Naive thymus-derived CD4-positive, alpha-beta T cell (primary cell): ENCODE measurements at regions not wholly inside any gene's neighbourhood (a gene's known extent, or its start where the extent isn't known, plus 50 kb on each side); places are given as distances from the start of the nearest gene placed in this dataset.

Experiments used
- ATAC-seq: fragments of 150-1000 bp; cut with Tn5 transposase; 2 replicates; pipeline ENCODE4 v1.10.0; 2021; ENCODE audit warnings: mild to moderate bottlenecking, moderate library complexity
- CTCF ChIA-PET: fragments of 350-600 bp; sonication (Branson Sonifier 250); formaldehyde crosslinking; loops from one replicate; lab custom pipeline; 2021; ENCODE audit warnings: antibody characterized with exemption; lab: Charles Lee
- POLR2A ChIA-PET: fragments of 350-600 bp; sonication (Branson Sonifier 250); formaldehyde crosslinking; loops from one replicate; lab custom pipeline; 2021; ENCODE audit warnings: antibody characterized with exemption, inconsistent platforms; lab: Charles Lee
- DNase-seq, 9 donors: peaks; one replicate each; pipeline versions ENCODE4 v3.0.0 to v3.0.0-alpha.2; 2020 to 2022; ENCODE audit warnings: mixed read lengths in 1 of 9
- H3K27ac ChIP-seq: one replicate; pipeline ENCODE4 v1.7.0; 2013; ENCODE audit warnings: mild to moderate bottlenecking, low read depth, low read length, moderate library complexity
- H3K27me3 ChIP-seq, 2 donors: one replicate each; pipeline ENCODE4 v1.7.0; 2013; ENCODE audit warnings: low read length in 2 of 2, mild to moderate bottlenecking in 2 of 2, moderate library complexity in 2 of 2; ENCODE audit not compliant: control insufficient read depth in 2 of 2, insufficient read depth in 2 of 2
- H3K36me3 ChIP-seq, 3 experiments: 1 replicate in 2 of 3; 2 replicates in 1 of 3; pipeline ENCODE4 v1.7.0; 2013; ENCODE audit warnings: low read length in 3 of 3, mild to moderate bottlenecking in 3 of 3, moderate library complexity in 1 of 3; ENCODE audit not compliant: insufficient read depth in 3 of 3, control insufficient read depth in 2 of 3
- H3K4me1 ChIP-seq, 2 donors: one replicate each; pipeline ENCODE4 v1.7.0; 2013; ENCODE audit warnings: low read length in 2 of 2, mild to moderate bottlenecking in 2 of 2, moderate library complexity in 1 of 2; ENCODE audit not compliant: control insufficient read depth in 2 of 2, insufficient read depth in 2 of 2
- H3K4me3 ChIP-seq: 2 replicates; pipeline ENCODE4 v1.7.0; 2013; ENCODE audit warnings: mild to moderate bottlenecking, low read length
- H3K9me3 ChIP-seq, 3 experiments: 1 replicate in 2 of 3; 2 replicates in 1 of 3; pipeline ENCODE4 v1.7.0; 2013; ENCODE audit warnings: low read length in 3 of 3; ENCODE audit not compliant: control insufficient read depth in 2 of 3
- H3K27ac Mint-ChIP-seq, 9 donors: one replicate each; pipeline ENCODE4 v1.8.0; 2020 to 2022; ENCODE audit warnings: mixed read lengths in 9 of 9, mild to moderate bottlenecking in 8 of 9, moderate library complexity in 5 of 9, inconsistent platforms in 2 of 9
- H3K27me3 Mint-ChIP-seq, 5 donors: one replicate each; pipeline ENCODE4 v1.8.0; 2021 to 2022; ENCODE audit warnings: mixed read lengths in 5 of 5, mild to moderate bottlenecking in 1 of 5
- H3K36me3 Mint-ChIP-seq, 5 donors: one replicate each; pipeline ENCODE4 v1.8.0; 2020 to 2022; ENCODE audit warnings: mixed read lengths in 5 of 5, mild to moderate bottlenecking in 3 of 5, inconsistent platforms in 1 of 5
- H3K4me1 Mint-ChIP-seq, 7 donors: one replicate each; pipeline ENCODE4 v1.8.0; 2020 to 2022; ENCODE audit warnings: mixed read lengths in 7 of 7, mild to moderate bottlenecking in 3 of 7, inconsistent platforms in 1 of 7
- H3K4me3 Mint-ChIP-seq, 10 donors: one replicate each; pipeline ENCODE4 v1.8.0; 2020 to 2022; ENCODE audit warnings: mild to moderate bottlenecking in 10 of 10, mixed read lengths in 10 of 10, moderate library complexity in 6 of 10, inconsistent platforms in 2 of 10
- H3K9me3 Mint-ChIP-seq, 11 donors: one replicate each; pipeline ENCODE4 v1.8.0; 2020 to 2022; ENCODE audit warnings: mixed read lengths in 11 of 11, mild to moderate bottlenecking in 4 of 11, inconsistent platforms in 1 of 11, moderate library complexity in 1 of 11
- intact Hi-C, 2 donors: fragments of 100-400 bp; cut with micrococcal nuclease; formaldehyde crosslinking; loops; one replicate each; pipeline ENCODE4 v1.15.1; 2023

GRCh38 chr4:141783770-141784169 is 147.4 kb downstream of the IL15 start:
- POLR2A ChIA-PET: no interaction called here
- Mint-ChIP-seq H3K9me3 (no peaks in the 10 kb centered on the region), H3K27me3 (peaks cover 0 to 7% (median 3%) of the 10 kb centered on the region in 5 donors), H3K4me1 (no peaks in the 10 kb centered on the region), H3K36me3 (no peaks in the 10 kb centered on the region), H3K4me3 (no peak overlapping the region), H3K27ac (no peak overlapping the region)
- H3K4me3 ChIP-seq: no peak overlapping the region
- no peaks in the 10 kb centered on the region for H3K9me3 ChIP-seq
- DNase-seq: no peak
- no peaks in the 10 kb centered on the region for H3K4me1 ChIP-seq
- no peaks in the 10 kb centered on the region for H3K36me3 ChIP-seq
- intact Hi-C loops: no loop called here
- no peak for ATAC-seq
- H3K27ac ChIP-seq: no peak overlapping the region
- H3K27me3 ChIP-seq: no peaks in the 10 kb centered on the region
- CTCF ChIA-PET: no interaction called here

GRCh38 chr4:141786946-141787345 is 150.6 kb downstream of the IL15 start:
- no peaks in the 10 kb centered on the region for H3K9me3 Mint-ChIP-seq
- peaks cover 0 to 10% (median 8%) of the 10 kb centered on the region in 5 donors for H3K27me3 Mint-ChIP-seq
- H3K4me1 ChIP-seq: no peaks in the 10 kb centered on the region
- ATAC-seq (no peak), DNase-seq (no peak)
- no peak overlapping the region for H3K27ac ChIP-seq
- POLR2A ChIA-PET: no interaction called here
- CTCF ChIA-PET: no interaction called here
- H3K4me3 ChIP-seq: no peak overlapping the region
- no peaks in the 10 kb centered on the region for H3K27me3 ChIP-seq
- intact Hi-C loops: no loop called here
- no peaks in the 10 kb centered on the region for H3K36me3 ChIP-seq
- H3K4me1 Mint-ChIP-seq: no peaks in the 10 kb centered on the region
- H3K27ac Mint-ChIP-seq: no peak overlapping the region
- no peaks in the 10 kb centered on the region for H3K36me3 Mint-ChIP-seq
- H3K4me3 Mint-ChIP-seq: no peak overlapping the region
- H3K9me3 ChIP-seq: no peaks in the 10 kb centered on the region

- ChIA-PET POLR2A (no interaction called here), CTCF (no interaction called here)
- Histone ChIP-seq H3K4me1 (no peaks in the 10 kb centered on the region), H3K36me3 (no peaks in the 10 kb centered on the region), H3K27ac (no peak overlapping the region), H3K9me3 (no peaks in the 10 kb centered on the region), H3K27me3 (no peaks in the 10 kb centered on the region), H3K4me3 (no peak overlapping the region)
- H3K4me1 Mint-ChIP-seq: no peaks in the 10 kb centered on the region
- H3K27ac Mint-ChIP-seq: no peak overlapping the region
- DNase-seq: no peak
- no peak overlapping the region for H3K4me3 Mint-ChIP-seq
- no peaks in the 10 kb centered on the region for H3K9me3 Mint-ChIP-seq
- no peaks in the 10 kb centered on the region for H3K36me3 Mint-ChIP-seq
- intact Hi-C loops: no loop called here
- ATAC-seq: no peak
- peaks cover 0 to 10% (median 8%) of the 10 kb centered on the region in 5 donors for H3K27me3 Mint-ChIP-seq
These were observed 152.0 kb downstream of the IL15 start for GRCh38 chr4:141788169-141788915.

GRCh38 chr4:141789716-141790115 is 153.3 kb downstream of the IL15 start:
- Mint-ChIP-seq H3K4me3 (no peak overlapping the region), H3K36me3 (no peaks in the 10 kb centered on the region), H3K4me1 (no peaks in the 10 kb centered on the region), H3K27ac (no peak overlapping the region), H3K9me3 (no peaks in the 10 kb centered on the region), H3K27me3 (peaks cover 0 to 10% (median 8%) of the 10 kb centered on the region in 5 donors)
- H3K36me3 ChIP-seq: no peaks in the 10 kb centered on the region
- ChIA-PET POLR2A (no interaction called here), CTCF (no interaction called here)
- DNase-seq (no peak), ATAC-seq (no peak)
- H3K27ac ChIP-seq: no peak overlapping the region
- no peaks in the 10 kb centered on the region for H3K27me3 ChIP-seq
- H3K4me3 ChIP-seq: no peak overlapping the region
- no peaks in the 10 kb centered on the region for H3K9me3 ChIP-seq
- intact Hi-C loops: no loop called here
- H3K4me1 ChIP-seq: no peaks in the 10 kb centered on the region

- Histone ChIP-seq H3K9me3 (no peaks in the 10 kb centered on the region), H3K4me3 (no peak overlapping the region), H3K27ac (no peak overlapping the region), H3K27me3 (no peaks in the 10 kb centered on the region), H3K36me3 (no peaks in the 10 kb centered on the region), H3K4me1 (no peaks in the 10 kb centered on the region)
- Mint-ChIP-seq H3K9me3 (peaks cover 0 to 2% (median 0%) of the 10 kb centered on the region in 11 donors), H3K4me1 (peaks cover 0 to 2% (median 0%) of the 10 kb centered on the region in 7 donors), H3K36me3 (no peaks in the 10 kb centered on the region), H3K27me3 (peaks cover 0 to 10% (median 7%) of the 10 kb centered on the region in 5 donors), H3K27ac (no peak overlapping the region), H3K4me3 (no peak overlapping the region)
- CTCF ChIA-PET: no interaction called here
- POLR2A ChIA-PET: interaction anchor here (0.7 kb wide), 1 partner anchor 170 kb away, joined by 3 read pairs; no protein-coding TSS in a partner anchor
- no peak for DNase-seq
- no peak for ATAC-seq
- intact Hi-C loops: no loop called here
These were observed 155.8 kb downstream of the IL15 start for GRCh38 chr4:141792164-141792563.

GRCh38 chr4:141797966-141798365 is 161.6 kb downstream of the IL15 start:
- no peak overlapping the region for H3K27ac ChIP-seq
- no peaks in the 10 kb centered on the region for H3K4me1 ChIP-seq
- intact Hi-C loops: no loop called here
- ChIA-PET POLR2A (no interaction called here), CTCF (no interaction called here)
- ATAC-seq (no peak), DNase-seq (no peak)
- Mint-ChIP-seq H3K27me3 (peaks cover 0 to 17% (median 9%) of the 10 kb centered on the region in 5 donors), H3K4me3 (no peak overlapping the region), H3K36me3 (no peaks in the 10 kb centered on the region), H3K27ac (no peak overlapping the region), H3K9me3 (peaks cover 0 to 2% (median 0%) of the 10 kb centered on the region in 11 donors), H3K4me1 (peaks cover 0 to 2% (median 0%) of the 10 kb centered on the region in 7 donors)
- H3K27me3 ChIP-seq: no peaks in the 10 kb centered on the region
- no peaks in the 10 kb centered on the region for H3K9me3 ChIP-seq
- no peak overlapping the region for H3K4me3 ChIP-seq
- no peaks in the 10 kb centered on the region for H3K36me3 ChIP-seq

GRCh38 chr4:141801558-141801957 is 165.2 kb downstream of the IL15 start:
- DNase-seq: no peak
- H3K27me3 ChIP-seq: no peaks in the 10 kb centered on the region
- no peaks in the 10 kb centered on the region for H3K9me3 ChIP-seq
- H3K4me3 ChIP-seq: no peak overlapping the region
- no peak for ATAC-seq
- ChIA-PET CTCF (no interaction called here), POLR2A (no interaction called here)
- no peak overlapping the region for H3K27ac ChIP-seq
- intact Hi-C loops: no loop called here
- H3K27ac Mint-ChIP-seq: no peak overlapping the region
- no peaks in the 10 kb centered on the region for H3K36me3 ChIP-seq
- H3K4me1 Mint-ChIP-seq: no peaks in the 10 kb centered on the region
- H3K4me1 ChIP-seq: no peaks in the 10 kb centered on the region
- H3K36me3 Mint-ChIP-seq: no peaks in the 10 kb centered on the region
- no peak overlapping the region for H3K4me3 Mint-ChIP-seq
- no peaks in the 10 kb centered on the region for H3K9me3 Mint-ChIP-seq
- peaks cover 3 to 17% (median 14%) of the 10 kb centered on the region in 5 donors for H3K27me3 Mint-ChIP-seq
